GM23338 (cell line): ENCODE measurements at regions not wholly inside any gene's neighbourhood (a gene's known extent, or its start where the extent isn't known, plus 50 kb on each side); places are given as distances from the start of the nearest gene placed in this dataset.

Source experiments
- ATAC-seq: fragments of 200-7000 bp; cut with Tn5 transposase; 3 replicates; pipeline ENCODE4 v1.9.1; 2020
- DNase-seq: peaks from one replicate; pipeline ENCODE4 v3.0.0-alpha.2; 2015; ENCODE audit warnings: low spot score
- H2AFZ ChIP-seq: fragments of 200-600 bp; sonication (generic); 2 replicates; pipeline ENCODE4 v1.8.0; 2016; ENCODE audit warnings: antibody characterized with exemption, mild to moderate bottlenecking, moderate library complexity
- H3F3A ChIP-seq: fragments of 200-600 bp; sonication (generic); replicated peaks from 2 replicates; pipeline ENCODE4 v1.8.0; 2017; ENCODE audit warnings: antibody characterized with exemption, mixed run types, low read depth
- H3K27ac ChIP-seq: fragments of 200-600 bp; sonication (generic); 2 replicates; pipeline ENCODE4 v1.6.1; 2016; ENCODE audit warnings: low read depth
- H3K27me3 ChIP-seq: fragments of 200-600 bp; sonication (generic); 2 replicates; pipeline ENCODE4 v1.8.0; 2016; ENCODE audit warnings: mild to moderate bottlenecking, mixed run types, moderate library complexity; ENCODE audit not compliant: insufficient read depth
- H3K36me3 ChIP-seq: fragments of 200-600 bp; sonication (generic); 2 replicates; pipeline ENCODE4 v1.8.0; 2016; ENCODE audit warnings: mild to moderate bottlenecking; ENCODE audit not compliant: insufficient read depth
- H3K4me1 ChIP-seq: fragments of 200-600 bp; sonication (generic); 2 replicates; pipeline ENCODE4 v1.8.0; 2016; ENCODE audit warnings: mild to moderate bottlenecking, moderate library complexity; ENCODE audit not compliant: insufficient read depth
- H3K4me2 ChIP-seq: fragments of 200-600 bp; sonication (generic); 2 replicates; pipeline ENCODE4 v1.7.1; 2017; ENCODE audit warnings: mixed run types
- H3K4me3 ChIP-seq: fragments of 200-600 bp; sonication (generic); 2 replicates; pipeline ENCODE4 v1.6.1; 2016; ENCODE audit warnings: mixed run types
- H3K79me2 ChIP-seq: fragments of 200-600 bp; sonication (generic); replicated peaks from 2 replicates; pipeline ENCODE4 v1.8.0; 2017; ENCODE audit warnings: mild to moderate bottlenecking; ENCODE audit not compliant: insufficient read depth
- H3K9me2 ChIP-seq: fragments of 200-600 bp; sonication (generic); 2 replicates; pipeline ENCODE4 v1.8.0; 2017; ENCODE audit not compliant: insufficient read depth
- H4K20me1 ChIP-seq: fragments of 200-600 bp; sonication (generic); replicated peaks from 2 replicates; pipeline ENCODE4 v1.8.0; 2017; ENCODE audit warnings: mild to moderate bottlenecking; ENCODE audit not compliant: insufficient read depth
- H3K27ac Mint-ChIP-seq: 2 replicates; pipeline ENCODE4 v1.8.0; 2020; ENCODE audit warnings: inconsistent platforms, mild to moderate bottlenecking, moderate library complexity, mixed read lengths
- H3K27me3 Mint-ChIP-seq: 3 replicates; pipeline ENCODE4 v1.8.0; 2022; ENCODE audit warnings: low read depth, mild to moderate bottlenecking, moderate library complexity, mixed read lengths, inconsistent platforms; ENCODE audit not compliant: insufficient read depth, poor library complexity
- H3K36me3 Mint-ChIP-seq: 3 replicates; pipeline ENCODE4 v1.8.0; 2021; ENCODE audit warnings: low read depth, mild to moderate bottlenecking, inconsistent platforms, moderate library complexity, mixed read lengths
- H3K4me1 Mint-ChIP-seq: 3 replicates; pipeline ENCODE4 v1.8.0; 2020; ENCODE audit warnings: mild to moderate bottlenecking, inconsistent platforms, mixed read lengths
- H3K4me3 Mint-ChIP-seq: 3 replicates; pipeline ENCODE4 v1.8.0; 2021; ENCODE audit warnings: moderate library complexity, mild to moderate bottlenecking, inconsistent platforms, mixed read lengths
- H3K9me3 Mint-ChIP-seq: 3 replicates; pipeline ENCODE4 v1.8.0; 2020; ENCODE audit warnings: moderate library complexity, mild to moderate bottlenecking, inconsistent platforms, mixed read lengths
- CREB1 ChIP-seq: fragments of 250-450 bp; sonication (Bioruptor Pico); IDR thresholded peaks from 2 replicates; pipeline ENCODE4 v1.5.0; 2020; ENCODE audit warnings: low read depth, mild to moderate bottlenecking, moderate library complexity
- EZH2phosphoT487 ChIP-seq: fragments of 200-600 bp; sonication (generic); IDR thresholded peaks from one replicate; pipeline ENCODE4 v1.8.1; 2018; ENCODE audit warnings: antibody characterized with exemption; ENCODE audit not compliant: unreplicated experiment
- JUNB ChIP-seq: IDR thresholded peaks from one replicate; pipeline ENCODE4 v1.6.1; 2016; ENCODE audit warnings: antibody characterized with exemption; ENCODE audit not compliant: unreplicated experiment
- NANOG ChIP-seq: IDR thresholded peaks from 2 replicates; pipeline ENCODE4 v1.6.1; 2016; ENCODE audit warnings: antibody characterized with exemption, borderline replicate concordance
- POLR2AphosphoS5 ChIP-seq: IDR thresholded peaks from 2 replicates; pipeline ENCODE4 v1.6.1; 2016; ENCODE audit warnings: antibody characterized with exemption, low read depth
- STAT1 ChIP-seq: IDR thresholded peaks from one replicate; pipeline ENCODE4 v1.6.1; 2016; ENCODE audit warnings: antibody characterized with exemption; ENCODE audit not compliant: unreplicated experiment
- ZNF114 ChIP-seq: fragments of 250-450 bp; sonication (Bioruptor Pico); IDR thresholded peaks from 2 replicates; pipeline ENCODE4 v1.5.0; 2020; ENCODE audit warnings: mild to moderate bottlenecking, moderate library complexity
- TF ChIP-seq, protein P1 (sequence below), 2 experiments: fragments of 200-600 bp in 1 of 2; sonication (generic) in 1 of 2; conservative IDR thresholded peaks; 2 replicates each; pipeline versions ENCODE4 v1.5.1 to v1.6.1; 2016 to 2017; ENCODE audit warnings: antibody characterized with exemption in 2 of 2, low read depth in 2 of 2, mild to moderate bottlenecking in 2 of 2, moderate library complexity in 1 of 2
- TF ChIP-seq, protein P2 (sequence below): IDR thresholded peaks from one replicate; pipeline ENCODE4 v1.6.1; 2018; ENCODE audit warnings: antibody characterized with exemption; ENCODE audit not compliant: unreplicated experiment
- TF ChIP-seq, protein P3 (sequence below): IDR thresholded peaks from 2 replicates; pipeline ENCODE4 v1.6.1; 2016; ENCODE audit warnings: antibody characterized with exemption
- TF ChIP-seq, protein P4 (sequence below): fragments of 250-450 bp; sonication (Bioruptor Pico); IDR thresholded peaks from 2 replicates; pipeline ENCODE4 v1.5.0; 2020; ENCODE audit warnings: mild to moderate bottlenecking, moderate library complexity

DNA sequence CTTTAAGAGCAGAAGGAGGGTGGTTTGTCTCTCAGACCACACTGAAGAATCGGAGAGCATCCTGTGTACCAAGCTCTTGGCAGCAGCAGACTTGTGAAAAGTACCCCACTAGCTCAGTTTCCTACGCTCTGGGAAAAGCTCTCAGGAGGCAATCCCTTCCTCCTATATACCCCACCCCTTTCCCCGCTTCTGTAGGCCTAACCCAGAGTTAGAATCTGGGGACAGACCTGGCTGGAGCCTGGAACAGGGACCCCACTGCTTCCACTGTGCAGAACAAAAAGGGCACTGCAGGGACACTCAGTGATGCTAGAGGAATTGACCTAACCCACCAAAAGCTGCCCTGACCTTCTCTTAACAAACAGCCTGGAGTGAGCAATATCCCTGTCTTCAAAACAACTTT lies 70.0 kb upstream of the CCDC39 start:
- H3K27me3 Mint-ChIP-seq, result no peaks in the 10 kb centered on the region
- Histone ChIP-seq H2AFZ (peak overlapping the region; percentile 39; the same call in 1 of the 2 replicates), H3K4me2 (no peak overlapping the region), H3K4me1 (peaks cover 19% of the 10 kb centered on the region), H3K36me3 (no peaks in the 10 kb centered on the region), H4K20me1 (no peaks in the 10 kb centered on the region), H3F3A (no peaks in the 10 kb centered on the region), H3K27ac (no peak overlapping the region), H3K4me3 (no peak overlapping the region), H3K27me3 (no peaks in the 10 kb centered on the region), H3K9me2 (no peaks in the 10 kb centered on the region), H3K79me2 (no peaks in the 10 kb centered on the region)
- peak; percentile 14 for DNase-seq
- peak; percentile 97 for ATAC-seq
- 0 out of 2 replicates have a peak overlapping the region, but pooled peaks have one; percentile 24 for H3K27ac Mint-ChIP-seq
- H3K4me3 Mint-ChIP-seq, result no peak overlapping the region
- H3K4me1 Mint-ChIP-seq, result peaks cover 21% of the 10 kb centered on the region
- H3K9me3 Mint-ChIP-seq, result no peaks in the 10 kb centered on the region
- TF ChIP-seq EZH2phosphoT487 (no peak), ZNF114 (no peak), JUNB (no peak), POLR2AphosphoS5 (no peak), CREB1 (CRISPR knock-in tag) (no peak), NANOG (no peak), STAT1 (no peak)
- TF ChIP-seq, protein P1, sequence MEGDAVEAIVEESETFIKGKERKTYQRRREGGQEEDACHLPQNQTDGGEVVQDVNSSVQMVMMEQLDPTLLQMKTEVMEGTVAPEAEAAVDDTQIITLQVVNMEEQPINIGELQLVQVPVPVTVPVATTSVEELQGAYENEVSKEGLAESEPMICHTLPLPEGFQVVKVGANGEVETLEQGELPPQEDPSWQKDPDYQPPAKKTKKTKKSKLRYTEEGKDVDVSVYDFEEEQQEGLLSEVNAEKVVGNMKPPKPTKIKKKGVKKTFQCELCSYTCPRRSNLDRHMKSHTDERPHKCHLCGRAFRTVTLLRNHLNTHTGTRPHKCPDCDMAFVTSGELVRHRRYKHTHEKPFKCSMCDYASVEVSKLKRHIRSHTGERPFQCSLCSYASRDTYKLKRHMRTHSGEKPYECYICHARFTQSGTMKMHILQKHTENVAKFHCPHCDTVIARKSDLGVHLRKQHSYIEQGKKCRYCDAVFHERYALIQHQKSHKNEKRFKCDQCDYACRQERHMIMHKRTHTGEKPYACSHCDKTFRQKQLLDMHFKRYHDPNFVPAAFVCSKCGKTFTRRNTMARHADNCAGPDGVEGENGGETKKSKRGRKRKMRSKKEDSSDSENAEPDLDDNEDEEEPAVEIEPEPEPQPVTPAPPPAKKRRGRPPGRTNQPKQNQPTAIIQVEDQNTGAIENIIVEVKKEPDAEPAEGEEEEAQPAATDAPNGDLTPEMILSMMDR (conservative IDR thresholded peaks at IDR 0.05; ENCODE audit: low read depth in 2 of 2), result no peak
- TF ChIP-seq, protein P2, sequence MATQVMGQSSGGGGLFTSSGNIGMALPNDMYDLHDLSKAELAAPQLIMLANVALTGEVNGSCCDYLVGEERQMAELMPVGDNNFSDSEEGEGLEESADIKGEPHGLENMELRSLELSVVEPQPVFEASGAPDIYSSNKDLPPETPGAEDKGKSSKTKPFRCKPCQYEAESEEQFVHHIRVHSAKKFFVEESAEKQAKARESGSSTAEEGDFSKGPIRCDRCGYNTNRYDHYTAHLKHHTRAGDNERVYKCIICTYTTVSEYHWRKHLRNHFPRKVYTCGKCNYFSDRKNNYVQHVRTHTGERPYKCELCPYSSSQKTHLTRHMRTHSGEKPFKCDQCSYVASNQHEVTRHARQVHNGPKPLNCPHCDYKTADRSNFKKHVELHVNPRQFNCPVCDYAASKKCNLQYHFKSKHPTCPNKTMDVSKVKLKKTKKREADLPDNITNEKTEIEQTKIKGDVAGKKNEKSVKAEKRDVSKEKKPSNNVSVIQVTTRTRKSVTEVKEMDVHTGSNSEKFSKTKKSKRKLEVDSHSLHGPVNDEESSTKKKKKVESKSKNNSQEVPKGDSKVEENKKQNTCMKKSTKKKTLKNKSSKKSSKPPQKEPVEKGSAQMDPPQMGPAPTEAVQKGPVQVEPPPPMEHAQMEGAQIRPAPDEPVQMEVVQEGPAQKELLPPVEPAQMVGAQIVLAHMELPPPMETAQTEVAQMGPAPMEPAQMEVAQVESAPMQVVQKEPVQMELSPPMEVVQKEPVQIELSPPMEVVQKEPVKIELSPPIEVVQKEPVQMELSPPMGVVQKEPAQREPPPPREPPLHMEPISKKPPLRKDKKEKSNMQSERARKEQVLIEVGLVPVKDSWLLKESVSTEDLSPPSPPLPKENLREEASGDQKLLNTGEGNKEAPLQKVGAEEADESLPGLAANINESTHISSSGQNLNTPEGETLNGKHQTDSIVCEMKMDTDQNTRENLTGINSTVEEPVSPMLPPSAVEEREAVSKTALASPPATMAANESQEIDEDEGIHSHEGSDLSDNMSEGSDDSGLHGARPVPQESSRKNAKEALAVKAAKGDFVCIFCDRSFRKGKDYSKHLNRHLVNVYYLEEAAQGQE, result no peak
- TF ChIP-seq, protein P3, sequence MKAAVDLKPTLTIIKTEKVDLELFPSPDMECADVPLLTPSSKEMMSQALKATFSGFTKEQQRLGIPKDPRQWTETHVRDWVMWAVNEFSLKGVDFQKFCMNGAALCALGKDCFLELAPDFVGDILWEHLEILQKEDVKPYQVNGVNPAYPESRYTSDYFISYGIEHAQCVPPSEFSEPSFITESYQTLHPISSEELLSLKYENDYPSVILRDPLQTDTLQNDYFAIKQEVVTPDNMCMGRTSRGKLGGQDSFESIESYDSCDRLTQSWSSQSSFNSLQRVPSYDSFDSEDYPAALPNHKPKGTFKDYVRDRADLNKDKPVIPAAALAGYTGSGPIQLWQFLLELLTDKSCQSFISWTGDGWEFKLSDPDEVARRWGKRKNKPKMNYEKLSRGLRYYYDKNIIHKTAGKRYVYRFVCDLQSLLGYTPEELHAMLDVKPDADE, result no peak
- no peaks in the 10 kb centered on the region for H3K36me3 Mint-ChIP-seq

DNA sequence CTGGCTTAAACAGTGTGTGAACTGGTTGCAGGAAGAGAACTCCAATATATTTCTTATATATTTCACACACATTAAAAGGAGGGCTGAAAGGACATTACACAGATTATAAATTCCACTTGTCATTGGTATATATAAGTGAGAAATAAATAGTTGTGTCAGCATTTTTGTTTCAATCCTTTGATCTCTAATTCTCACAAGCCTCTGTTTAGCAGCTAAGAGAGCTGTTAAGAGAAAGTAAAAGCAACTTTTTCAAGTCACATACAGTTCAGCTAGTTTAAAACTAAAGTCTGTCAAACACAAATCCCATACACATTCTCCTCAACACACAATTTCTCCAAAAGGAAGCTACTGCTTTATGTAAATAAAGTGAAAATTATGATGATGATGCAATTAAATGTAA lies 70.5 kb upstream of the CCDC39 start:
- Mint-ChIP-seq H3K4me3 (no peak overlapping the region), H3K27me3 (no peaks in the 10 kb centered on the region), H3K4me1 (peaks cover 19% of the 10 kb centered on the region), H3K36me3 (no peaks in the 10 kb centered on the region), H3K27ac (0 out of 2 replicates have a peak overlapping the region, but pooled peaks have one; percentile 24), H3K9me3 (no peaks in the 10 kb centered on the region)
- no peaks in the 10 kb centered on the region for H3F3A ChIP-seq
- DNase-seq (no peak), ATAC-seq (no peak)
- H2AFZ ChIP-seq, result peak overlapping the region; percentile 39; the same call in 1 of the 2 replicates
- no peak overlapping the region for H3K4me2 ChIP-seq
- no peaks in the 10 kb centered on the region for H3K27me3 ChIP-seq
- H4K20me1 ChIP-seq, result no peaks in the 10 kb centered on the region
- no peak overlapping the region for H3K27ac ChIP-seq
- H3K36me3 ChIP-seq, result no peaks in the 10 kb centered on the region
- peaks cover 22% of the 10 kb centered on the region for H3K4me1 ChIP-seq
- no peak overlapping the region for H3K4me3 ChIP-seq
- H3K9me2 ChIP-seq, result no peaks in the 10 kb centered on the region
- H3K79me2 ChIP-seq, result no peaks in the 10 kb centered on the region
- TF ChIP-seq ZNF114 (no peak), NANOG (no peak)
- TF ChIP-seq, protein P4, sequence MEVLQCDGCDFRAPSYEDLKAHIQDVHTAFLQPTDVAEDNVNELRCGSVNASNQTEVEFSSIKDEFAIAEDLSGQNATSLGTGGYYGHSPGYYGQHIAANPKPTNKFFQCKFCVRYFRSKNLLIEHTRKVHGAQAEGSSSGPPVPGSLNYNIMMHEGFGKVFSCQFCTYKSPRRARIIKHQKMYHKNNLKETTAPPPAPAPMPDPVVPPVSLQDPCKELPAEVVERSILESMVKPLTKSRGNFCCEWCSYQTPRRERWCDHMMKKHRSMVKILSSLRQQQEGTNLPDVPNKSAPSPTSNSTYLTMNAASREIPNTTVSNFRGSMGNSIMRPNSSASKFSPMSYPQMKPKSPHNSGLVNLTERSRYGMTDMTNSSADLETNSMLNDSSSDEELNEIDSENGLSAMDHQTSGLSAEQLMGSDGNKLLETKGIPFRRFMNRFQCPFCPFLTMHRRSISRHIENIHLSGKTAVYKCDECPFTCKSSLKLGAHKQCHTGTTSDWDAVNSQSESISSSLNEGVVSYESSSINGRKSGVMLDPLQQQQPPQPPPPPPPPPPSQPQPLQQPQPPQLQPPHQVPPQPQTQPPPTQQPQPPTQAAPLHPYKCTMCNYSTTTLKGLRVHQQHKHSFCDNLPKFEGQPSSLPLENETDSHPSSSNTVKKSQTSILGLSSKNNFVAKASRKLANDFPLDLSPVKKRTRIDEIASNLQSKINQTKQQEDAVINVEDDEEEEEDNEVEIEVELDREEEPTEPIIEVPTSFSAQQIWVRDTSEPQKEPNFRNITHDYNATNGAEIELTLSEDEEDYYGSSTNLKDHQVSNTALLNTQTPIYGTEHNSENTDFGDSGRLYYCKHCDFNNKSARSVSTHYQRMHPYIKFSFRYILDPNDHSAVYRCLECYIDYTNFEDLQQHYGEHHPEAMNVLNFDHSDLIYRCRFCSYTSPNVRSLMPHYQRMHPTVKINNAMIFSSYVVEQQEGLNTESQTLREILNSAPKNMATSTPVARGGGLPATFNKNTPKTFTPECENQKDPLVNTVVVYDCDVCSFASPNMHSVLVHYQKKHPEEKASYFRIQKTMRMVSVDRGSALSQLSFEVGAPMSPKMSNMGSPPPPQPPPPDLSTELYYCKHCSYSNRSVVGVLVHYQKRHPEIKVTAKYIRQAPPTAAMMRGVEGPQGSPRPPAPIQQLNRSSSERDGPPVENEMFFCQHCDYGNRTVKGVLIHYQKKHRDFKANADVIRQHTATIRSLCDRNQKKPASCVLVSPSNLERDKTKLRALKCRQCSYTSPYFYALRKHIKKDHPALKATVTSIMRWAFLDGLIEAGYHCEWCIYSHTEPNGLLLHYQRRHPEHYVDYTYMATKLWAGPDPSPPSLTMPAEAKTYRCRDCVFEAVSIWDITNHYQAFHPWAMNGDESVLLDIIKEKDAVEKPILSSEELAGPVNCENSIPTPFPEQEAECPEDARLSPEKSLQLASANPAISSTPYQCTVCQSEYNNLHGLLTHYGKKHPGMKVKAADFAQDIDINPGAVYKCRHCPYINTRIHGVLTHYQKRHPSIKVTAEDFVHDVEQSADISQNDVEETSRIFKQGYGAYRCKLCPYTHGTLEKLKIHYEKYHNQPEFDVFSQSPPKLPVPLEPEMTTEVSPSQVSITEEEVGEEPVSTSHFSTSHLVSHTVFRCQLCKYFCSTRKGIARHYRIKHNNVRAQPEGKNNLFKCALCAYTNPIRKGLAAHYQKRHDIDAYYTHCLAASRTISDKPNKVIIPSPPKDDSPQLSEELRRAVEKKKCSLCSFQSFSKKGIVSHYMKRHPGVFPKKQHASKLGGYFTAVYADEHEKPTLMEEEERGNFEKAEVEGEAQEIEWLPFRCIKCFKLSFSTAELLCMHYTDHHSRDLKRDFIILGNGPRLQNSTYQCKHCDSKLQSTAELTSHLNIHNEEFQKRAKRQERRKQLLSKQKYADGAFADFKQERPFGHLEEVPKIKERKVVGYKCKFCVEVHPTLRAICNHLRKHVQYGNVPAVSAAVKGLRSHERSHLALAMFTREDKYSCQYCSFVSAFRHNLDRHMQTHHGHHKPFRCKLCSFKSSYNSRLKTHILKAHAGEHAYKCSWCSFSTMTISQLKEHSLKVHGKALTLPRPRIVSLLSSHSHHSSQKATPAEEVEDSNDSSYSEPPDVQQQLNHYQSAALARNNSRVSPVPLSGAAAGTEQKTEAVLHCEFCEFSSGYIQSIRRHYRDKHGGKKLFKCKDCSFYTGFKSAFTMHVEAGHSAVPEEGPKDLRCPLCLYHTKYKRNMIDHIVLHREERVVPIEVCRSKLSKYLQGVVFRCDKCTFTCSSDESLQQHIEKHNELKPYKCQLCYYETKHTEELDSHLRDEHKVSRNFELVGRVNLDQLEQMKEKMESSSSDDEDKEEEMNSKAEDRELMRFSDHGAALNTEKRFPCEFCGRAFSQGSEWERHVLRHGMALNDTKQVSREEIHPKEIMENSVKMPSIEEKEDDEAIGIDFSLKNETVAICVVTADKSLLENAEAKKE (CRISPR knock-in tag), result no peak
